RWPE1 (cell line): ENCODE measurements at regions not wholly inside any gene's neighbourhood (a gene's known extent, or its start where the extent isn't known, plus 50 kb on each side); places are given as distances from the start of the nearest gene placed in this dataset.
"Not testable (repeated sequence)": the region's sequence is repeated elsewhere in the genome, so short reads cannot be mapped to it uniquely, and the experiment has no call there.

Experiments
- CTCF ChIA-PET: fragments of 350-600 bp; sonication (Branson Sonifier 250); formaldehyde crosslinking; extraction: SDS; loops from one replicate; lab custom pipeline; 2021; lab: Yijun Ruan, JAX
- POLR2A ChIA-PET: fragments of 400-600 bp; formaldehyde crosslinking; extraction: SDS; loops from one replicate; lab custom pipeline; 2020; ENCODE audit warnings: antibody characterized with exemption; ENCODE audit not compliant: low non-redundant PET; lab: Yijun Ruan, JAX
- DNase-seq: peaks from one replicate; pipeline ENCODE4 v3.0.0; 2012; ENCODE audit warnings: low spot score
- H3K27ac ChIP-seq: fragments of 450-650 bp; 2 replicates; pipeline ENCODE4 v1.5.1; 2017
- CTCF ChIP-seq: fragments of 450-650 bp; conservative IDR thresholded peaks from 2 replicates; pipeline ENCODE4 v1.5.1; 2017; ENCODE audit warnings: low read depth, mild to moderate bottlenecking

DNA sequence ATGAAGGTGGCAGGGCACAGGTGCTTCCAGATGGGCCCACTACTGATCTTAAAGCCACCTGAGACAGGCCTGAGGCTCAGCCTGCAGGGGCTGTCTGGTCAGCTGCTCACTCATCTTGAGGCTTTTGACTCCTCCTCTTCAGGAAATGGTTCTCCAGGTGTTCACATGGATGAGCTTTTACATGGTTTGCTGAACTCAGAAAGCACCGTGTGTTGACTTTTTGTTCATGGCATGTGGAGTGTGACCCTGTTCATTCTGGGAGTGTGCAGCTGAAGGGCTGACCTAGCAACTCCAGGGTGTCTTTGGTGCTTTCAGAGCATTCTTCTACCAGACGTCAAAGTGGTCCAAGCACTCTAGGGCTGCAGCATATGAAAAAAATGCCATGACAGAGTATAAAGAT is 111.1 kb downstream of the CCNG2 start:
- H3K27ac ChIP-seq, result no peak overlapping the region
- no peak for TF ChIP-seq CTCF
- CTCF ChIA-PET, result interaction anchor here (0.6 kb wide), 1 partner anchor 27 kb away, joined by 5 read pairs; no protein-coding TSS in a partner anchor
- DNase-seq, result no peak
- POLR2A ChIA-PET, result no interaction called here

- ChIA-PET CTCF (interaction anchor here (0.5 to 0.6 kb wide), 2 partner anchors 138 to 297 kb away, joined by 3 read pairs; no protein-coding TSS in a partner anchor), POLR2A (no interaction called here)
- TF ChIP-seq CTCF, result no peak
- peak; percentile 4 for DNase-seq
- no peak overlapping the region for H3K27ac ChIP-seq
Measured at GRCh38 chr4:77269505-77269904, 112.5 kb downstream of the CCNG2 start.

GRCh38 chr4:77273412-77273811 is 116.4 kb downstream of the CCNG2 start:
- POLR2A ChIA-PET, result no interaction called here
- no peak for DNase-seq
- CTCF ChIA-PET, result no interaction called here
- no peak for TF ChIP-seq CTCF
- no peak overlapping the region for H3K27ac ChIP-seq

- DNase-seq, H3K27ac ChIP-seq, CTCF ChIA-PET, POLR2A ChIA-PET: not testable (repeated sequence)
Measured at GRCh38 chr4:77279114-77279513, 122.1 kb downstream of the CCNG2 start.

DNA sequence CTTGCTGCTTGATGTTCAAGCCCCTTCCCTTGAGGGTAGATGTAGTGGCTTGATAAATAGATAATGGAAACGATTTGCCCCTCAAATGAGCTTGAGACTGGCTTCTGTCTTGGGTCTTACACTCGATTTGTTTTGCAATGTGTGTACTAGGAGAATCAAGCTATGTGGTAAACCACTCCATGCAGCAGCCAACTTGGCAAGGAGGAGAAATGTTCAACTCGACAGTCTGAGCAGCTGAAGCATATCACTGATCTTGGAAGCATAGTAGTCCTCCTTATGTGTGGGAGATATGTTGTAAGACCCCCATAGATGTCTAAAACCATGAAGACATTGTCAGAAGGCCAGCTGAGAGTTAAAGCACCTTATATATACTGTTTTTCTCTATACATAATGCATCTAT is 125.3 kb downstream of the CCNG2 start:
- TF ChIP-seq CTCF, result no peak
- CTCF ChIA-PET, result interaction anchor here (0.6 kb wide), 1 partner anchor 118 kb away, joined by 3 read pairs; no protein-coding TSS in a partner anchor
- DNase-seq, result no peak
- POLR2A ChIA-PET, result no interaction called here
- H3K27ac ChIP-seq, result no peak overlapping the region

- CTCF ChIA-PET, result interaction anchor here (0.6 to 0.9 kb wide), 2 partner anchors 10 to 317 kb away, joined by 3 read pairs; no protein-coding TSS in a partner anchor
- DNase-seq, result no peak
- POLR2A ChIA-PET, result no interaction called here
Measured at GRCh38 chr4:77284036-77284435, 127.0 kb downstream of the CCNG2 start.

DNA sequence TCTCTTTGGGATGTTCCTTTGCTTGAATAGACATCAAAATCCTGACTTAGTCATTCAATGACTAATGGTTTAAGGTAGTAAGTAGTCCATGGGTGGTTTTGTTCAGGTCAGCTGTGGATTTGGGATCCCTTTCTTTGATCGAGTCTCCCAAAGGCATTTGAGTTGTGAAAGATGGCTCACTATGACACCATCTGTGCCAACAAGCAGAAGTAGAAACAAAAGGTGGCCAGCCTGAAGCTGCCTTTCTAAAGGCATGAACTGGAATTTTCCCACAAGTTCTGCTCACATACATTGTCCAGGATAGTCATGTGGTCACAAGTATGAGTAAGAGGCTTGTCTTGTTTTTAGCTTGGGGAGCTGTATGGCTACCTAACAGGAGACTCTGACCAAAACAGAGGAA is 129.9 kb downstream of the CCNG2 start:
- H3K27ac ChIP-seq, result no peak overlapping the region
- no peak for DNase-seq
- ChIA-PET CTCF (no interaction called here), POLR2A (no interaction called here)
- no peak for TF ChIP-seq CTCF

More at GRCh38 chr4:77284036-77284435, 127.0 kb downstream of the CCNG2 start:
- no peak for TF ChIP-seq CTCF
- no peak overlapping the region for H3K27ac ChIP-seq
